Stimulated activated naive B cell treated with anti-CD40 and anti-IgM and Interleukin-4, amounts not matched to agents 10 μg/mL and 1 μg/mL and 100 μg/mL, for 72 hours (primary cell): ENCODE measurements at regions not wholly inside any gene's neighbourhood (a gene's known extent, or its start where the extent isn't known, plus 50 kb on each side); places are given as distances from the start of the nearest gene placed in this dataset.
A peak's percentile ranks its signal among the peaks of the same experiment; 100 is the strongest.
"Not testable (repeated sequence)": the region's sequence is repeated elsewhere in the genome, so short reads cannot be mapped to it uniquely, and the experiment has no call there.

Source experiments
- ATAC-seq, 2 donors: fragments of 150-1000 bp; cut with Tn5 transposase; replicated peaks; 2 replicates each; pipeline ENCODE4 v1.10.0; 2021; ENCODE audit warnings: moderate library complexity in 1 of 2
- DNase-seq: peaks from one replicate; pipeline ENCODE4 v3.0.0; 2021
- H3K27ac Mint-ChIP-seq: one replicate; pipeline ENCODE4 v1.8.0; 2022; ENCODE audit warnings: mild to moderate bottlenecking, mixed read lengths
- H3K27me3 Mint-ChIP-seq, 2 donors: one replicate each; pipeline ENCODE4 v1.8.0; 2022; ENCODE audit warnings: mixed read lengths in 2 of 2
- H3K36me3 Mint-ChIP-seq, 2 donors: one replicate each; pipeline ENCODE4 v1.8.0; 2022; ENCODE audit warnings: mixed read lengths in 2 of 2, mild to moderate bottlenecking in 1 of 2
- H3K4me1 Mint-ChIP-seq, 2 donors: one replicate each; pipeline ENCODE4 v1.8.0; 2022; ENCODE audit warnings: mixed read lengths in 2 of 2, mild to moderate bottlenecking in 1 of 2
- H3K4me3 Mint-ChIP-seq, 2 donors: one replicate each; pipeline ENCODE4 v1.8.0; 2022; ENCODE audit warnings: mild to moderate bottlenecking in 2 of 2, mixed read lengths in 2 of 2, moderate library complexity in 1 of 2
- H3K9me3 Mint-ChIP-seq, 2 donors: one replicate each; pipeline ENCODE4 v1.8.0; 2022; ENCODE audit warnings: mixed read lengths in 2 of 2, mild to moderate bottlenecking in 1 of 2

DNA sequence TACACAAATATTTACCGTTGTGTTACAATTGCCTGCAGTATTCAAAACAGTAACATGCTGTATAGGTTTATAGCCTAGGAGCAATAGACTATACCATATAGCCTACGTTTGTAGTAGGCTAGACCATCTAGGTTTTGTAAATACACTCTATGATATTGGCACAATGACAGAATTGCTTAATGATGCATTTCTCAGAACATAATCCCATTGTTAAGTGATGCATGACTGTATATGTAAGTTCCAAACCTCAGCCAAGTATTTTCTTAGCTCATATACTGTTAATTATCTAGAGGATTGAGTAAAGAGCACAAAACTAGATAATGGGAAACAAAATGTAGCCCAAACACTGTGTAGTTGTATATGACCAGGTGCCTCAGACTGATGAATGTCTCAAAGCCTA is 220.1 kb downstream of the ANXA1 start:
- Mint-ChIP-seq H3K27ac (no peak overlapping the region), H3K27me3 (no peaks in the 10 kb centered on the region), H3K9me3 (no peaks in the 10 kb centered on the region), H3K36me3 (no peaks in the 10 kb centered on the region), H3K4me1 (no peaks in the 10 kb centered on the region), H3K4me3 (no peak overlapping the region)
- DNase-seq, result no peak
- no peak for ATAC-seq

- peaks cover 7 to 9% of the 10 kb centered on the region in 2 donors for H3K9me3 Mint-ChIP-seq
- H3K36me3 Mint-ChIP-seq, result no peaks in the 10 kb centered on the region
- H3K4me1 Mint-ChIP-seq, result no peaks in the 10 kb centered on the region
- no peaks in the 10 kb centered on the region for H3K27me3 Mint-ChIP-seq
- no peak for ATAC-seq
- no peak overlapping the region for H3K27ac Mint-ChIP-seq
- H3K4me3 Mint-ChIP-seq, result no peak overlapping the region
- DNase-seq, result no peak
Measured at GRCh38 chr9:73380411-73380810, 228.7 kb downstream of the ANXA1 start.

GRCh38 chr9:73402081-73403028 is 250.7 kb downstream of the ANXA1 start:
- no peaks in the 10 kb centered on the region for H3K4me1 Mint-ChIP-seq
- H3K27me3 Mint-ChIP-seq, result no peaks in the 10 kb centered on the region
- H3K4me3 Mint-ChIP-seq, result no peak overlapping the region
- no peak for ATAC-seq
- no peaks in the 10 kb centered on the region for H3K36me3 Mint-ChIP-seq
- DNase-seq, result no peak
- H3K9me3 Mint-ChIP-seq, result peaks cover 4 to 7% of the 10 kb centered on the region in 2 donors
- no peak overlapping the region for H3K27ac Mint-ChIP-seq

- no peak for ATAC-seq
- Mint-ChIP-seq H3K4me1 (no peaks in the 10 kb centered on the region), H3K27ac (no peak overlapping the region)
Measured at GRCh38 chr9:73411494-73411893, 259.8 kb downstream of the ANXA1 start.

GRCh38 chr9:73412874-73413273 is 261.2 kb downstream of the ANXA1 start:
- Mint-ChIP-seq H3K4me1 (no peaks in the 10 kb centered on the region), H3K4me3 (no peak overlapping the region), H3K36me3 (no peaks in the 10 kb centered on the region), H3K27ac (no peak overlapping the region), H3K9me3 (no peaks in the 10 kb centered on the region), H3K27me3 (no peaks in the 10 kb centered on the region)
- no peak for DNase-seq
- ATAC-seq, result no peak

More at GRCh38 chr9:73411494-73411893, 259.8 kb downstream of the ANXA1 start:
- H3K36me3 Mint-ChIP-seq, result no peaks in the 10 kb centered on the region
- H3K27me3 Mint-ChIP-seq, result no peaks in the 10 kb centered on the region
- H3K9me3 Mint-ChIP-seq, result no peaks in the 10 kb centered on the region
- no peak for DNase-seq
- no peak overlapping the region for H3K4me3 Mint-ChIP-seq

GRCh38 chr9:73423891-73424290 is 272.2 kb downstream of the ANXA1 start:
- no peak overlapping the region for H3K27ac Mint-ChIP-seq
- H3K9me3 Mint-ChIP-seq, result peaks cover 0 to 3% of the 10 kb centered on the region in 2 donors
- ATAC-seq (no peak), DNase-seq (no peak)
- no peaks in the 10 kb centered on the region for H3K36me3 Mint-ChIP-seq
- no peaks in the 10 kb centered on the region for H3K27me3 Mint-ChIP-seq
- no peak overlapping the region for H3K4me3 Mint-ChIP-seq
- H3K4me1 Mint-ChIP-seq, result no peaks in the 10 kb centered on the region

- Mint-ChIP-seq H3K27ac (no peak overlapping the region), H3K4me1 (no peaks in the 10 kb centered on the region), H3K4me3 (no peak overlapping the region), H3K27me3 (no peaks in the 10 kb centered on the region), H3K9me3 (peaks cover 0 to 3% of the 10 kb centered on the region in 2 donors), H3K36me3 (no peaks in the 10 kb centered on the region)
- DNase-seq, result no peak
- ATAC-seq, result no peak
Measured at GRCh38 chr9:73426269-73426668, 274.6 kb downstream of the ANXA1 start.

DNA sequence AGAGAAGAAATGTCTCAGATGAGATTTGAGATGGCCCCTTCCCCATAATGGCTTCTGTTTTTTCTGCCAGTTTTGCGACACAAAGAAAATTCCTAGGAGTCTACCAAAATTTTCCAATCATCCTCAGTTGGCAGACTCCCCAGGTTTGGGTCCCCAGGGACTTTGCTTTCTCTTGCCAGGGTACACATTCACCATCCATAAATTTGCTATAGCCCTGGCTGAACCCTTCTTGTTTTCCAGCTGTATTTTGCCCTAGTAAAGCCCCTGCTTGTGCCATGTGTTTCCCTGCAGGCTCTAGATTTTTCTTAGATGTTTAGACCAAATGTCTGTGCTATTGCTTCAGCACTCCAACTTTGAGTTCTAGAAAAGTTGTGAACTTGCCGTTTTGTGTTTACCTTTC is 283.2 kb downstream of the ANXA1 start:
- DNase-seq (no peak), ATAC-seq (no peak)
- H3K4me3 Mint-ChIP-seq, result no peak overlapping the region
- H3K27ac Mint-ChIP-seq, result no peak overlapping the region
- no peaks in the 10 kb centered on the region for H3K4me1 Mint-ChIP-seq
- H3K9me3 Mint-ChIP-seq, result peaks cover 0 to 2% of the 10 kb centered on the region in 2 donors
- H3K36me3 Mint-ChIP-seq, result no peaks in the 10 kb centered on the region
- H3K27me3 Mint-ChIP-seq, result no peaks in the 10 kb centered on the region

- peak; percentile 79 to 83 for ATAC-seq
- no peak for DNase-seq
- H3K27me3 Mint-ChIP-seq, result no peaks in the 10 kb centered on the region
- H3K36me3 Mint-ChIP-seq, result no peaks in the 10 kb centered on the region
- peaks cover 0 to 2% of the 10 kb centered on the region in 2 donors for H3K9me3 Mint-ChIP-seq
- no peaks in the 10 kb centered on the region for H3K4me1 Mint-ChIP-seq
- H3K4me3 Mint-ChIP-seq, result no peak overlapping the region
- no peak overlapping the region for H3K27ac Mint-ChIP-seq
Measured at GRCh38 chr9:73437758-73438157, 286.1 kb downstream of the ANXA1 start.

GRCh38 chr9:73439839-73440238 is 288.2 kb downstream of the ANXA1 start:
- not testable (repeated sequence) for H3K27me3 Mint-ChIP-seq, H3K4me1 Mint-ChIP-seq, H3K9me3 Mint-ChIP-seq, ATAC-seq, H3K4me3 Mint-ChIP-seq, H3K27ac Mint-ChIP-seq, H3K36me3 Mint-ChIP-seq, DNase-seq

DNA sequence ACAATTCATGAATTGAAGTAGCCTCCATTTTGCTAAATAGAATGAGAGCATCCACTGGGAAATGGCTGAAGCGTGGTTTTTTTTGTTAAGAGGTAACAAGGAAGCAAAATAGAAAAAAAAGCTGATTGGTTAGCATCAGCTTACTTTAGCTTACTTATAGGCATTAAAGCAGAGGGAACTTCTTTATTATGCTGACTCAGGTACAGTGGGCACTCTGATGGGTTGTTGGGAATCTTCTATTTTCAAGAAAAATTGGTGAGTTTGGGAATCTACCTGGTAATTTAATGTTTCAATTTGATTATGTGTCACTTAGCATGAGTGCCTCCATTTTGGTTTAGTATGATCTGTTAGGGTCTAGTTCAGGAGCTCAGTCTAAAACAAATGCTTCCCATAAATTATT is 289.6 kb downstream of the ANXA1 start:
- Mint-ChIP-seq H3K27me3 (no peaks in the 10 kb centered on the region), H3K4me3 (no peak overlapping the region), H3K4me1 (no peaks in the 10 kb centered on the region), H3K36me3 (no peaks in the 10 kb centered on the region), H3K27ac (no peak overlapping the region), H3K9me3 (peaks cover under 1 to 2% of the 10 kb centered on the region in 2 donors)
- ATAC-seq (no peak), DNase-seq (no peak)

- Mint-ChIP-seq H3K4me3 (no peak overlapping the region), H3K9me3 (peaks cover 2 to 4% of the 10 kb centered on the region in 2 donors), H3K27ac (no peak overlapping the region), H3K27me3 (no peaks in the 10 kb centered on the region), H3K4me1 (no peaks in the 10 kb centered on the region), H3K36me3 (no peaks in the 10 kb centered on the region)
- DNase-seq (no peak), ATAC-seq (no peak)
Measured at GRCh38 chr9:73441890-73442818, 290.5 kb downstream of the ANXA1 start.

DNA sequence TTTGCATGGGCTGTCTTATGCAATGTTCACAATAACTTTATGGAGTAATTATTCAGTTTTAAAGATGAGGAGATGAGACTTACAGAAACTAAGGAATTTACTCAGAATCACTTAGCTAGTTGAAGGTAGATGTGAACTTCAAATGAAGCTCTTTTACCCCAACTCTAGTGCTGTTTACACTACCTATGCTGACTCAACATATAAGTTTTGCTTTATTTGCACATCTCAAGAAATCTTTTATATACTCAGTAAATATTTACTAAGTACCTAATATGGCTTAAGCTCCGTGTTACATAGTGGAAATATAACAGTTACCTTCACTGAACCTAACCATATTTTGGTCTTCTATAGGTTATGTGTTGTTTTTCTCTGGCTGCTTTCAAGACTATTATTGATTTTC is 293.2 kb downstream of the ANXA1 start:
- H3K27me3 Mint-ChIP-seq, result no peaks in the 10 kb centered on the region
- no peak overlapping the region for H3K27ac Mint-ChIP-seq
- ATAC-seq (no peak), DNase-seq (no peak)
- no peaks in the 10 kb centered on the region for H3K4me1 Mint-ChIP-seq
- no peak overlapping the region for H3K4me3 Mint-ChIP-seq
- peaks cover 0 to 4% of the 10 kb centered on the region in 2 donors for H3K9me3 Mint-ChIP-seq
- H3K36me3 Mint-ChIP-seq, result no peaks in the 10 kb centered on the region

GRCh38 chr9:73445384-73445783 is 293.7 kb downstream of the ANXA1 start:
- DNase-seq, H3K27me3 Mint-ChIP-seq, H3K4me1 Mint-ChIP-seq, H3K27ac Mint-ChIP-seq, H3K9me3 Mint-ChIP-seq, H3K36me3 Mint-ChIP-seq, ATAC-seq, H3K4me3 Mint-ChIP-seq: not testable (repeated sequence)
